Testis (tissue), 2 donors: ENCODE measurements at regions not wholly inside any gene's neighbourhood (a gene's known extent, or its start where the extent isn't known, plus 50 kb on each side); places are given as distances from the start of the nearest gene placed in this dataset.

Source experiments
- POLR2A ChIP-seq: fragments of 450-650 bp; IDR thresholded peaks from one replicate; pipeline ENCODE4 v1.6.1; 2017; ENCODE audit warnings: antibody characterized with exemption, mild to moderate bottlenecking, moderate library complexity
- TF ChIP-seq, protein P1 (sequence below), 3 experiments: fragments of 450-650 bp in 2 of 3; fragments of 200-600 bp in 1 of 3; sonication (generic) in 1 of 3; IDR thresholded peaks; one replicate each; pipeline ENCODE4 v1.5.1; 2016 to 2019; ENCODE audit warnings: antibody characterized with exemption in 3 of 3, mild to moderate bottlenecking in 2 of 3, moderate library complexity in 1 of 3

DNA sequence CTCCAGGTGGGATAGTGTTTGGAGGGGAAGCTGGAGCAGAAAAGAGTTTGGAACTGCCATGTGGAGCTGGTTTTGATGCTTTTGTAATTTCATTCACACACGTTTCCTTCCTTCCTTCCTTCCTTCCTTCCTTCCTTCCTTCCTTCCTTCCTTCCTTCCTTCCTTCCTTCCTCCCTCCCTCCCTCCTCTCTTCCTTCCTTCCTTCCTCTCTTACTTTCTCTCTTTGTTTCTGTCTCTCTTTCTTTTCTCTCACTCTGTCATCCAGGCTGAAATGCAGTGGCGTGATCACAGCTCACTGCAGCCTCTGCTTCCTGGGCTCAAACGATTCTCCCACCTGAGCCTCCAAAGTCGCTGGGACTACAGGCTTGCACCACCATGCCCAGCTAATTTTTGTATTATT, 168.0 kb upstream of the ARID2 start:
- TF ChIP-seq, protein P1, sequence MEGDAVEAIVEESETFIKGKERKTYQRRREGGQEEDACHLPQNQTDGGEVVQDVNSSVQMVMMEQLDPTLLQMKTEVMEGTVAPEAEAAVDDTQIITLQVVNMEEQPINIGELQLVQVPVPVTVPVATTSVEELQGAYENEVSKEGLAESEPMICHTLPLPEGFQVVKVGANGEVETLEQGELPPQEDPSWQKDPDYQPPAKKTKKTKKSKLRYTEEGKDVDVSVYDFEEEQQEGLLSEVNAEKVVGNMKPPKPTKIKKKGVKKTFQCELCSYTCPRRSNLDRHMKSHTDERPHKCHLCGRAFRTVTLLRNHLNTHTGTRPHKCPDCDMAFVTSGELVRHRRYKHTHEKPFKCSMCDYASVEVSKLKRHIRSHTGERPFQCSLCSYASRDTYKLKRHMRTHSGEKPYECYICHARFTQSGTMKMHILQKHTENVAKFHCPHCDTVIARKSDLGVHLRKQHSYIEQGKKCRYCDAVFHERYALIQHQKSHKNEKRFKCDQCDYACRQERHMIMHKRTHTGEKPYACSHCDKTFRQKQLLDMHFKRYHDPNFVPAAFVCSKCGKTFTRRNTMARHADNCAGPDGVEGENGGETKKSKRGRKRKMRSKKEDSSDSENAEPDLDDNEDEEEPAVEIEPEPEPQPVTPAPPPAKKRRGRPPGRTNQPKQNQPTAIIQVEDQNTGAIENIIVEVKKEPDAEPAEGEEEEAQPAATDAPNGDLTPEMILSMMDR (IDR thresholded peaks at IDR 0.05) = no peak
- no peak for TF ChIP-seq POLR2A
